ENCODE measurements at regions not wholly inside any gene's neighbourhood (a gene's known extent, or its start where the extent isn't known, plus 50 kb on each side); places are given as distances from the start of the nearest gene placed in this dataset.

- Histone ChIP-seq H3K27me3 (ENCODE audit: control insufficient read depth in 4 of 4, insufficient read depth in 4 of 4, low read length in 3 of 4) (no peaks in the 10 kb centered on the region), H3K9me3 (ENCODE audit: control insufficient read depth in 4 of 4, low read length in 3 of 4) (no peaks in the 10 kb centered on the region), H3K36me3 (ENCODE audit: control insufficient read depth in 4 of 4, insufficient read depth in 3 of 4, low read depth in 1 of 4, low read length in 3 of 4) (no peaks in the 10 kb centered on the region), H3K4me3 (ENCODE audit: low read depth in 1 of 3, low read length in 3 of 3) (no peak overlapping the region), H3K9ac (ENCODE audit: low read depth in 1 of 2, low read length in 2 of 2) (no peak overlapping the region), H3K27ac (ENCODE audit: low read depth in 1 of 2, low read length in 2 of 2) (no peak overlapping the region), H3K4me1 (ENCODE audit: control insufficient read depth in 4 of 4, insufficient read depth in 4 of 4, low read length in 3 of 4) (peaks cover 0 to 2% (median 0%) of the 10 kb centered on the region in 4 donors)
- WGBS, result 89% methylated on average over 6 of the region's 6 CpGs
- TF ChIP-seq SP1 (IDR thresholded peaks at IDR 0.05) (no peak), REST (IDR thresholded peaks at IDR 0.05) (no peak), GABPA (IDR thresholded peaks at IDR 0.05 in 1 of 2, conservative IDR thresholded peaks at IDR 0.05 in 1 of 2) (no peak), MAX (IDR thresholded peaks at IDR 0.05) (no peak), RXRA (IDR thresholded peaks at IDR 0.05) (no peak), FOXA1 (IDR thresholded peaks at IDR 0.05) (no peak), YY1 (IDR thresholded peaks at IDR 0.05) (no peak), NR2F2 (IDR thresholded peaks at IDR 0.05) (no peak)
- DNase-seq (ENCODE audit: low spot score), result no peak
Observed at GRCh38 chr6:126091466-126091865, 105.1 kb downstream of the TRMT11 start.

- no peak overlapping the region for H3K27ac ChIP-seq (ENCODE audit: low read depth in 1 of 2, low read length in 2 of 2)
- no peak overlapping the region for H3K4me3 ChIP-seq (ENCODE audit: low read depth in 1 of 3, low read length in 3 of 3)
- H3K36me3 ChIP-seq (ENCODE audit: control insufficient read depth in 4 of 4, insufficient read depth in 3 of 4, low read depth in 1 of 4, low read length in 3 of 4), result no peaks in the 10 kb centered on the region
- DNase-seq (ENCODE audit: low spot score), result no peak
- peak in 1 of 2 donors; percentile 60 for TF ChIP-seq HNF4A (conservative IDR thresholded peaks at IDR 0.05)
- TF ChIP-seq GABPA (IDR thresholded peaks at IDR 0.05 in 1 of 2, conservative IDR thresholded peaks at IDR 0.05 in 1 of 2), result no peak
- TF ChIP-seq ATF3 (IDR thresholded peaks at IDR 0.05), result no peak
- TF ChIP-seq TAF1 (conservative IDR thresholded peaks at IDR 0.05), result no peak
- TF ChIP-seq CTCF (IDR thresholded peaks at IDR 0.05; ENCODE audit: low read depth, low read length, missing input control), result no peak
- no peak for TF ChIP-seq RXRA (IDR thresholded peaks at IDR 0.05)
- 54% methylated on average over 2 of the region's 2 CpGs for WGBS
- no peak overlapping the region for H3K9ac ChIP-seq (ENCODE audit: low read depth in 1 of 2, low read length in 2 of 2)
- H3K4me1 ChIP-seq (ENCODE audit: control insufficient read depth in 4 of 4, insufficient read depth in 4 of 4, low read length in 3 of 4), result peaks cover 0 to 2% (median 0%) of the 10 kb centered on the region in 4 donors
- no peaks in the 10 kb centered on the region for H3K9me3 ChIP-seq (ENCODE audit: control insufficient read depth in 4 of 4, low read length in 3 of 4)
- H3K27me3 ChIP-seq (ENCODE audit: control insufficient read depth in 4 of 4, insufficient read depth in 4 of 4, low read length in 3 of 4), result no peaks in the 10 kb centered on the region
Observed at GRCh38 chr6:126093108-126093507, 106.8 kb downstream of the TRMT11 start.

GRCh38 chr6:126094411-126094810, 108.1 kb downstream of the TRMT11 start:
- no peak overlapping the region for H3K27ac ChIP-seq (ENCODE audit: low read depth in 1 of 2, low read length in 2 of 2)
- no peak overlapping the region for H3K9ac ChIP-seq (ENCODE audit: low read depth in 1 of 2, low read length in 2 of 2)
- peaks cover 0 to 2% (median 0%) of the 10 kb centered on the region in 4 donors for H3K4me1 ChIP-seq (ENCODE audit: control insufficient read depth in 4 of 4, insufficient read depth in 4 of 4, low read length in 3 of 4)
- TF ChIP-seq TAF1 (conservative IDR thresholded peaks at IDR 0.05) (no peak), HNF4A (conservative IDR thresholded peaks at IDR 0.05) (no peak), ATF3 (IDR thresholded peaks at IDR 0.05) (no peak), YY1 (IDR thresholded peaks at IDR 0.05) (no peak), REST (IDR thresholded peaks at IDR 0.05) (no peak), RAD21 (IDR thresholded peaks at IDR 0.05) (no peak), FOXA2 (IDR thresholded peaks at IDR 0.05) (no peak), NR2F2 (IDR thresholded peaks at IDR 0.05) (no peak), MAX (IDR thresholded peaks at IDR 0.05) (no peak), EGR1 (IDR thresholded peaks at IDR 0.05; ENCODE audit: low read depth in 2 of 2) (no peak), FOXA1 (IDR thresholded peaks at IDR 0.05) (no peak)
- 94% methylated on average over 4 of the region's 4 CpGs for WGBS
- no peak overlapping the region for H3K4me3 ChIP-seq (ENCODE audit: low read depth in 1 of 3, low read length in 3 of 3)
- no peaks in the 10 kb centered on the region for H3K9me3 ChIP-seq (ENCODE audit: control insufficient read depth in 4 of 4, low read length in 3 of 4)
- H3K27me3 ChIP-seq (ENCODE audit: control insufficient read depth in 4 of 4, insufficient read depth in 4 of 4, low read length in 3 of 4), result no peaks in the 10 kb centered on the region
- no peaks in the 10 kb centered on the region for H3K36me3 ChIP-seq (ENCODE audit: control insufficient read depth in 4 of 4, insufficient read depth in 3 of 4, low read depth in 1 of 4, low read length in 3 of 4)
- DNase-seq (ENCODE audit: low spot score), result no peak
